Mesendoderm (in vitro differentiated cells): ENCODE measurements at regions not wholly inside any gene's neighbourhood (a gene's known extent, or its start where the extent isn't known, plus 50 kb on each side); places are given as distances from the start of the nearest gene placed in this dataset.

Source experiments
- DNase-seq: peaks from one replicate; pipeline ENCODE4 v3.0.0; 2013
- H2AK5ac ChIP-seq: 2 replicates; pipeline ENCODE4 v1.6.1; 2013; ENCODE audit warnings: low read length, inconsistent platforms
- H2BK120ac ChIP-seq: 2 replicates; pipeline ENCODE4 v1.6.1; 2013; ENCODE audit warnings: low read depth, mild to moderate bottlenecking, low read length, moderate library complexity, mixed read lengths
- H2BK15ac ChIP-seq: replicated peaks from 2 replicates; pipeline ENCODE4 v1.6.1; 2013; ENCODE audit warnings: low read depth, mild to moderate bottlenecking, moderate library complexity
- H2BK5ac ChIP-seq: 2 replicates; pipeline ENCODE4 v1.6.1; 2013; ENCODE audit warnings: low read length, inconsistent platforms
- H3K18ac ChIP-seq: 2 replicates; pipeline ENCODE4 v1.6.1; 2013; ENCODE audit warnings: mild to moderate bottlenecking, low read length, mixed read lengths
- H3K23ac ChIP-seq: one replicate; pipeline ENCODE4 v1.6.1; 2013; ENCODE audit warnings: low read length
- H3K27ac ChIP-seq: 2 replicates; pipeline ENCODE4 v1.5.1; 2013; ENCODE audit warnings: low read depth, mild to moderate bottlenecking, inconsistent platforms, low read length, moderate library complexity
- H3K27me3 ChIP-seq: 2 replicates; pipeline ENCODE4 v1.6.1; 2013; ENCODE audit warnings: low read length, control low read depth, mild to moderate bottlenecking, inconsistent platforms; ENCODE audit not compliant: insufficient read depth, poor library complexity
- H3K36me3 ChIP-seq: 2 replicates; pipeline ENCODE4 v1.6.1; 2013; ENCODE audit warnings: low read length, inconsistent platforms; ENCODE audit not compliant: control insufficient read depth, insufficient read depth
- H3K4ac ChIP-seq: one replicate; pipeline ENCODE4 v1.6.1; 2013; ENCODE audit warnings: low read depth, mild to moderate bottlenecking, low read length, moderate library complexity
- H3K4me1 ChIP-seq: 2 replicates; pipeline ENCODE4 v1.6.1; 2013; ENCODE audit warnings: low read depth, low read length, inconsistent platforms; ENCODE audit not compliant: control insufficient read depth
- H3K4me2 ChIP-seq: 2 replicates; pipeline ENCODE4 v1.6.1; 2013; ENCODE audit warnings: low read length
- H3K4me3 ChIP-seq: 2 replicates; pipeline ENCODE4 v1.5.1; 2013; ENCODE audit warnings: mild to moderate bottlenecking, low read length
- H3K56ac ChIP-seq: one replicate; pipeline ENCODE4 v1.6.1; 2013; ENCODE audit warnings: low read length
- H3K79me1 ChIP-seq: 2 replicates; pipeline ENCODE4 v1.6.1; 2013; ENCODE audit warnings: low read length, inconsistent platforms
- H3K79me2 ChIP-seq: 2 replicates; pipeline ENCODE4 v1.6.1; 2013; ENCODE audit warnings: mild to moderate bottlenecking, low read length; ENCODE audit not compliant: control insufficient read depth, insufficient read depth
- H3K9ac ChIP-seq: 2 replicates; pipeline ENCODE4 v1.6.1; 2013; ENCODE audit warnings: low read length, inconsistent platforms
- H4K5ac ChIP-seq: one replicate; pipeline ENCODE4 v1.6.1; 2013; ENCODE audit warnings: low read length
- H4K8ac ChIP-seq: one replicate; pipeline ENCODE4 v1.6.1; 2013; ENCODE audit warnings: low read depth, mild to moderate bottlenecking, control low read depth, low read length, moderate library complexity
- WGBS: extraction: QIAGEN DNeasy Blood & Tissue Kit; methylation state at CpG from one replicate; pipeline ENCODE4 v1.1.7; 2013; ENCODE audit warnings: low lambda C conversion rate, missing lambda C conversion rate; ENCODE audit not compliant: insufficient coverage; ENCODE audit errors: extremely low coverage; 5-methylcytosine and 5-hydroxymethylcytosine counted together

DNA sequence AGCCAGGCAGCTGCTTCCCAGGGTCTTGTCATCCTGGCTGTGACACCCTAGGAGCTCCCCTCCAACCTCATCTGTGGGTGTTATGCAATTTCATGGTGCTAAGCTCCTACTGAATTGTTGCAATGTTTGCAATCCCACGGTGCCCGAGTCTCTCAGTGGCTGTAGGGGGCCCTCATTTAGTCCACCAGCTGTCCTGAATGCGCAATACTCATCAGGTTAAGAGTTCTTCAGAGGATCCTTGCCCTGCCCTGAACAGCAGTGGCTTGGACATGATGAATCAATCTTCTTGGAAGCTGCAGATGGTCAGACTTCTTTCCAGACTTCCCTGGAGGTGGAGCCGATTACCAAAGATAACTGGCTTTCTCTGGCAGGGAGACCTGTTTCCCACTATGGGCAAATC lies 584.1 kb downstream of the CCDC171 start:
- Histone ChIP-seq H2BK5ac (no peak overlapping the region), H3K79me2 (no peaks in the 10 kb centered on the region)
- no peak for DNase-seq

DNA sequence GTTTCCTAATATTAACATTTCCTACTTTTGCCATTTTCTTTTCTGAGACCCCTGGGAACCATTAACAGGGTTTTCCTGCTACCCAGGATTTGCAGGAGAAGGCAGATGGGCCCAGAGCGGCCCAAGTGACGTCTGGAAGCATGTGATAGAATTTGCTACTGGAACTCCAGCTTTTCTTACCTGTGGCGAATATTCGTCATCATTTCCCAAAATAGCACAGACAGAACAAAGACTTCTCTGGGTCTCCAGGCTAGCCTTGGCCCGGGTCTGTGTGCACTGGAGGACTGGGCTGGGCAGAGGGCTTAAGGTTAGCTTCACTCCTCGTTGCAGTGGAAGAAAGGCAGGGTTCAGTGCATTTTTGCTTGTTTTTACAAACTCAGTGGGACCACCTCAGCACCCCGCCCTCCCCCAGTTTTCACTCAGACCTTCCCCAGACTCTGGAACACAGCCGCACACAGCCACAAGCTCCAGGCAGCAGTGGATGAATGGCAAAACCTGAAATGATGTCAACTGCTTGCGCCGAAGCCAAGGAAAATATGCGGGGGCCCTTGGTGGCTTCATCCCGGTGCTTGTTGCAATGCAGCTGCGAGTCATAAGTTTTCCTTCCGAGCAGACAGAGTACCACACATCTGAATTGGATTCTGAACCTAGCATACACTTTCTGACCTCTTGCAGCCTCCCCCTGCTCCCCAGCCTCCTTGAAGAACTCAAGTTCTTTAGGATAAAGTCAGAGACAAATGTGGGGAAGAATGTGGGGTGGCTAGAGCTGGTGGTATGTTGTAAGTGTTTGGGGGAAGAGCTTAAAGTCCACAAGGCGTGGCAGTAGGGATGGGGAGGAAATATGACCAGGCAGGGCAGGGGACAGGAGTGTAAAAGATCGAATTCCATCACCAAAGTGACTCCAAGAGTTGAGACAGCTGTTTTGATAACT lies 586.0 kb downstream of the CCDC171 start:
- H3K18ac ChIP-seq: no peak overlapping the region
- no peak overlapping the region for H2AK5ac ChIP-seq
- no peaks in the 10 kb centered on the region for H3K36me3 ChIP-seq
- no peak overlapping the region for H3K23ac ChIP-seq
- no peaks in the 10 kb centered on the region for H3K79me2 ChIP-seq
- no peaks in the 10 kb centered on the region for H3K27me3 ChIP-seq
- H2BK120ac ChIP-seq: no peak overlapping the region
- no peak overlapping the region for H3K9ac ChIP-seq
- H4K5ac ChIP-seq: no peak overlapping the region
- H2BK5ac ChIP-seq: no peak overlapping the region
- H3K4me2 ChIP-seq: no peak overlapping the region
- H3K4me1 ChIP-seq: no peaks in the 10 kb centered on the region
- WGBS: no CpG with 5 or more reads among the region's 16 CpGs
- no peak overlapping the region for H3K56ac ChIP-seq
- H2BK15ac ChIP-seq: no peak overlapping the region
- H3K4me3 ChIP-seq: no peak overlapping the region
- no peak overlapping the region for H3K27ac ChIP-seq
- H3K4ac ChIP-seq: no peak overlapping the region
- no peak for DNase-seq
- no peak overlapping the region for H4K8ac ChIP-seq
- no peaks in the 10 kb centered on the region for H3K79me1 ChIP-seq

More for the DNA sequence above, 584.1 kb downstream of the CCDC171 start:
- no peak overlapping the region for H3K9ac ChIP-seq
- H2BK120ac ChIP-seq: no peak overlapping the region
- no peaks in the 10 kb centered on the region for H3K79me1 ChIP-seq
- H3K23ac ChIP-seq: no peak overlapping the region
- H3K4me1 ChIP-seq: no peaks in the 10 kb centered on the region
- H3K36me3 ChIP-seq: no peaks in the 10 kb centered on the region
- no peak overlapping the region for H3K18ac ChIP-seq
- no peak overlapping the region for H4K5ac ChIP-seq
- no peak overlapping the region for H4K8ac ChIP-seq
- no peak overlapping the region for H3K27ac ChIP-seq
- H3K4ac ChIP-seq: no peak overlapping the region
- no peak overlapping the region for H2AK5ac ChIP-seq
- no peak overlapping the region for H3K4me3 ChIP-seq
- no CpG with 5 or more reads among the region's 4 CpGs for WGBS
- H3K4me2 ChIP-seq: no peak overlapping the region
- no peak overlapping the region for H2BK15ac ChIP-seq
- H3K27me3 ChIP-seq: no peaks in the 10 kb centered on the region
- no peak overlapping the region for H3K56ac ChIP-seq

DNA sequence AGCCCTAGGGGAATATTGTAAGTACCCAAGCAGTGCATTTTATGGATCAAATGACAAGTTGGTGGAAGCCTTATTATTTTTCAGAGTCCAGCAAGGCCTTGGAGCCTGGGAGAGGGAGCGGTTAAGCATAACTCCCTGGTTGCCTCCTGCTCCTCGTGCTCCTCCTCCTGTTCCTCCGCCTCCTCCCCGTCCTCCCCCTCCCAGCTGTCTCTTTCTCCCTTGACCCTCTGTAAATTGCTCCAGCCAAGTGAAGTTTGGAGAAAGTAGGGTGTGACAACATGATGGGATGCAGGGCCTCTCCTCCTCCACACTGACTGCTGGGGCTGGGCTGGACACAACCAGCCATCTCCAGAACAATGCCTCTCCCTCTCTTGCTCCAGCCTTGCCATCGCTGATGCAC lies 586.9 kb downstream of the CCDC171 start:
- Histone ChIP-seq H3K9ac (no peak overlapping the region), H3K4me3 (no peak overlapping the region), H3K27ac (no peak overlapping the region), H3K4ac (no peak overlapping the region), H2BK5ac (no peak overlapping the region), H3K4me1 (no peaks in the 10 kb centered on the region), H3K18ac (no peak overlapping the region), H2BK120ac (no peak overlapping the region), H3K4me2 (no peak overlapping the region), H3K27me3 (no peaks in the 10 kb centered on the region), H3K23ac (no peak overlapping the region), H2AK5ac (no peak overlapping the region), H3K79me1 (no peaks in the 10 kb centered on the region), H2BK15ac (no peak overlapping the region), H3K56ac (no peak overlapping the region), H3K79me2 (no peaks in the 10 kb centered on the region), H3K36me3 (no peaks in the 10 kb centered on the region), H4K5ac (no peak overlapping the region), H4K8ac (no peak overlapping the region)
- no CpG with 5 or more reads among the region's 5 CpGs for WGBS
- no peak for DNase-seq

DNA sequence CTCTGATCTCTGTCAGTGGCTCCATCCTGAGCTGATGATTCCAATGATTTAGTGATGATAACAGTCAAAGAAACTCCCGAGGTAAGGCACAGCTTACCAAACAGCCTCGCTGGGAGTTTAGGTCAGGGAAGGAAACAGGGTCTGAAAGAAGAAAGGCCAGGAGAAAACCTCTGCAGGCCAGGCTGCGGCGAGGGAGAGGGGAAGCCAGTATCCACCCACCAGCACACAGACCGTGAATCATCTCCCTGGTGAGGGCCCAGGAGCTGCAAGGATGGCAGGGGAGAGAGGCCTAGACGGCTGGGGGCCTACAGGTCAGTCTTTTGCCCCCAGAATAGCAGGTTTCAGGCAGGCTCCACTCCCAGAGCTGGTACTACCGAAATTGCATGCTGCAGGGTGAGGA lies 590.5 kb downstream of the CCDC171 start:
- no peak overlapping the region for H2BK5ac ChIP-seq
- no peak overlapping the region for H3K56ac ChIP-seq
- no peak overlapping the region for H3K4me3 ChIP-seq
- H3K4ac ChIP-seq: no peak overlapping the region
- no CpG with 5 or more reads among the region's 7 CpGs for WGBS
- H3K9ac ChIP-seq: no peak overlapping the region
- no peak for DNase-seq
- H3K4me2 ChIP-seq: no peak overlapping the region
- H2AK5ac ChIP-seq: no peak overlapping the region
- H3K23ac ChIP-seq: no peak overlapping the region
- H4K5ac ChIP-seq: no peak overlapping the region
- H3K18ac ChIP-seq: no peak overlapping the region
- no peaks in the 10 kb centered on the region for H3K27me3 ChIP-seq
- no peak overlapping the region for H4K8ac ChIP-seq
- H3K27ac ChIP-seq: no peak overlapping the region
- H3K36me3 ChIP-seq: no peaks in the 10 kb centered on the region
- no peak overlapping the region for H2BK15ac ChIP-seq
- no peak overlapping the region for H2BK120ac ChIP-seq
- H3K79me1 ChIP-seq: no peaks in the 10 kb centered on the region
- no peaks in the 10 kb centered on the region for H3K79me2 ChIP-seq
- H3K4me1 ChIP-seq: no peaks in the 10 kb centered on the region

DNA sequence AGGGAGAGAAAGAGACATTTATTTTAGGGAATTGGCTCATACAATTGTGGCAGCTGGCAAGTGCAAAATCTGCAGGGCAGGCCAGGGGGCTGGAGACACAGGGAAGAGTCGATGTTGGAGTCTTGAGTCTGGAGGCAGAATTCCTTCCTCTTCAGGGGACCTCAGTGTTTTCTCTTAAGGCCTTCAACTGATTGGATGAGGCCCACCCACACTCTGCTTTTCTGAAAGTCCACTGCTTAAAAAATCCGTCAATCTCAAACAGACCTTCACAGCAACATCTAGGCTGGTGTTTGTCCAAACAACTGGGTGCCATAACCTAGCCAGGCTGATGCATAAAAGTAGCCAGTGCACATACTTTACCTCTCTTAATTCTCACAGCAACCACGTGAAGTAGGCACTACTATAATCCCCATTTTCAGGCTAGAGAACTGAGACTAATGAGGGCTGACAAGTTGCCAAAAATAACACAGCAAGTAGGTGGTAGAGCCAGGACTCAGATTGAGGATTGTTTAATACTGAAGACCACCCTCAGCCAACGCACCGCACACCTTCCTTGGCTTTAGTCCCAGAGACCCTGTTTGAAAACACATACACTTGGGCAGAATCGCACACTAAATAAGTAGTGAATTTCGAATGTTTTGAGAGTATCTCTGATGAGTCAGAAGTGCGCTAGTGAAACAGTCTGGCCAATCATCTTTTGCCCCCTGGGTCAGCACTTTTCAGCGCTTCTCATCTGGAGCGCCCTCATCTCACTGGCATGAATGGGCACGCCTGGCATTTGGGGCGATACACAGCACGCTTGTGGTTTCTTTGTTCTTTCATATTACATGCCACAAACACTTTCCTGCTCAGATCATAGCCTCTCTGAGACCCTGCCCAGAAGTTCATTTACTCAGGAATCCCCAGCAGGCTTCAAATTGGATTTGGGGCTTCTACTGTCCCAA lies 591.4 kb downstream of the CCDC171 start:
- Histone ChIP-seq H3K23ac (no peak overlapping the region), H2BK15ac (no peak overlapping the region), H3K4ac (no peak overlapping the region), H3K56ac (no peak overlapping the region), H4K5ac (no peak overlapping the region), H3K79me1 (no peaks in the 10 kb centered on the region), H3K79me2 (no peaks in the 10 kb centered on the region), H3K36me3 (no peaks in the 10 kb centered on the region), H2BK120ac (no peak overlapping the region), H4K8ac (no peak overlapping the region), H3K4me3 (no peak overlapping the region), H3K9ac (no peak overlapping the region), H3K18ac (no peak overlapping the region), H3K27me3 (no peaks in the 10 kb centered on the region), H2BK5ac (no peak overlapping the region), H2AK5ac (no peak overlapping the region), H3K4me1 (no peaks in the 10 kb centered on the region), H3K4me2 (no peak overlapping the region), H3K27ac (no peak overlapping the region)
- no CpG with 5 or more reads among the region's 13 CpGs for WGBS
- no peak for DNase-seq
